Astrocyte (in vitro differentiated cells and primary cell): ENCODE measurements at regions not wholly inside any gene's neighbourhood (a gene's known extent, or its start where the extent isn't known, plus 50 kb on each side); places are given as distances from the start of the nearest gene placed in this dataset.

Source experiments
- DNase-seq: peaks from one replicate; pipeline ENCODE4 v3.0.0-alpha.2; 2010; ENCODE audit warnings: low read depth
- FAIRE-seq: peaks from 2 replicates; lab custom pipeline; 2011; peaks lifted over from hg19 to GRCh38; lab: Jason Lieb, UNC
- H2AFZ ChIP-seq: 2 replicates; pipeline ENCODE4 v1.6.0; 2012; ENCODE audit warnings: low read depth, low read length, inconsistent platforms
- H3K27ac ChIP-seq: 2 replicates; pipeline ENCODE4 v1.5.1; 2011; ENCODE audit warnings: low read depth, low read length, inconsistent platforms
- H3K27me3 ChIP-seq: 2 replicates; pipeline ENCODE4 v1.6.0; 2011; ENCODE audit warnings: low read length, inconsistent platforms; ENCODE audit not compliant: insufficient read depth
- H3K36me3 ChIP-seq: 2 replicates; pipeline ENCODE4 v1.5.1; 2011; ENCODE audit warnings: low read length, inconsistent platforms; ENCODE audit not compliant: insufficient read depth
- H3K4me1 ChIP-seq: 2 replicates; pipeline ENCODE4 v1.5.1; 2011; ENCODE audit warnings: low read length, inconsistent platforms; ENCODE audit not compliant: insufficient read depth
- H3K4me2 ChIP-seq: 2 replicates; pipeline ENCODE4 v1.6.0; 2012; ENCODE audit warnings: low read length, inconsistent platforms
- H3K4me3 ChIP-seq: 2 replicates; pipeline ENCODE4 v1.5.1; 2011; ENCODE audit warnings: low read depth, mild to moderate bottlenecking, low read length, inconsistent platforms; ENCODE audit not compliant: insufficient read depth
- H3K79me2 ChIP-seq: 2 replicates; pipeline ENCODE4 v1.6.0; 2012; ENCODE audit warnings: mild to moderate bottlenecking, low read length, inconsistent platforms; ENCODE audit not compliant: insufficient read depth
- H3K9ac ChIP-seq: 2 replicates; pipeline ENCODE4 v1.6.0; 2012; ENCODE audit warnings: mild to moderate bottlenecking, low read length, inconsistent platforms
- H3K9me3 ChIP-seq: 2 replicates; pipeline ENCODE4 v1.5.1; 2012; ENCODE audit warnings: low read depth, mild to moderate bottlenecking, low read length, inconsistent platforms; ENCODE audit not compliant: insufficient read depth
- H4K20me1 ChIP-seq: 2 replicates; pipeline ENCODE4 v1.6.0; 2012; ENCODE audit warnings: low read length, inconsistent platforms; ENCODE audit not compliant: insufficient read depth
- H3K27ac Mint-ChIP-seq: one replicate; pipeline ENCODE4 v1.8.0; 2021; ENCODE audit warnings: mild to moderate bottlenecking, mixed read lengths; ENCODE audit not compliant: unreplicated experiment
- H3K27me3 Mint-ChIP-seq: one replicate; pipeline ENCODE4 v1.8.0; 2021; ENCODE audit warnings: low read depth, mixed read lengths; ENCODE audit not compliant: unreplicated experiment
- H3K36me3 Mint-ChIP-seq: one replicate; pipeline ENCODE4 v1.8.0; 2021; ENCODE audit warnings: low read depth, mixed read lengths; ENCODE audit not compliant: unreplicated experiment
- H3K4me1 Mint-ChIP-seq: one replicate; pipeline ENCODE4 v1.8.0; 2021; ENCODE audit warnings: low read depth, mixed read lengths; ENCODE audit not compliant: unreplicated experiment
- H3K4me3 Mint-ChIP-seq: one replicate; pipeline ENCODE4 v1.8.0; 2021; ENCODE audit warnings: mild to moderate bottlenecking, moderate library complexity, mixed read lengths; ENCODE audit not compliant: unreplicated experiment
- H3K9me3 Mint-ChIP-seq: one replicate; pipeline ENCODE4 v1.8.0; 2021; ENCODE audit warnings: mild to moderate bottlenecking, mixed read lengths; ENCODE audit not compliant: unreplicated experiment
- EZH2 ChIP-seq: IDR thresholded peaks from 2 replicates; pipeline ENCODE4 v1.6.1; 2012; ENCODE audit warnings: mild to moderate bottlenecking, low read length, inconsistent platforms; ENCODE audit not compliant: insufficient read depth
- TF ChIP-seq, protein P1 (sequence below): IDR thresholded peaks from 2 replicates; pipeline ENCODE4 v1.5.1; 2011; ENCODE audit warnings: low read depth, mild to moderate bottlenecking, inconsistent platforms, low read length, moderate library complexity; ENCODE audit not compliant: insufficient read depth

DNA sequence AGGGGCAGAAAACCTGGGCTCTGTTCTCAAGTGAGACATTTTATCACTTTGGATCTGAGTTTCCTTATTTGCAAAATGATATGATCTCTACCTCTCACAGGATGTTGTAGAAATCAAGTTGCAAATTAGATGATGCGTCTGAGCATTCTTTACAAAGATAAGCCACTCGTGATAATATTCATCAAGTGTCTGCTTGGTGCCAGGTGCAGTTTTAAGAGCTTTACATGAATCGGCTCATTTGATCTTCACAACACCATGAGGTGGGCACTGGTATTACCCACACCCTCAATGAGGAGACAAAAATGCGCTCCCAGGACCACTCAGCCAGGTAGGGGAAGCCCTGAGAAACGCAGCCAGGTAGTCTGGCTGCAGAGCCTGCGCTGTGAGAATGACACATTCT lies 59.1 kb upstream of the CA12 start:
- H3K4me3 ChIP-seq = no peak overlapping the region
- no peak overlapping the region for H3K4me2 ChIP-seq
- peaks cover 28% of the 10 kb centered on the region for H3K27me3 Mint-ChIP-seq
- H3K36me3 ChIP-seq = no peaks in the 10 kb centered on the region
- FAIRE-seq = no peak
- no peak for DNase-seq
- H3K9ac ChIP-seq = no peak overlapping the region
- peaks cover 4% of the 10 kb centered on the region for H3K9me3 Mint-ChIP-seq
- peaks cover 8% of the 10 kb centered on the region for H3K27me3 ChIP-seq
- no peak overlapping the region for H3K4me3 Mint-ChIP-seq
- no peaks in the 10 kb centered on the region for H3K9me3 ChIP-seq
- peaks cover 15% of the 10 kb centered on the region for H3K4me1 ChIP-seq
- H3K27ac ChIP-seq = no peak overlapping the region
- H4K20me1 ChIP-seq = no peaks in the 10 kb centered on the region
- H2AFZ ChIP-seq = no peak overlapping the region
- no peaks in the 10 kb centered on the region for H3K36me3 Mint-ChIP-seq
- H3K79me2 ChIP-seq = no peaks in the 10 kb centered on the region
- peaks cover 10% of the 10 kb centered on the region for H3K4me1 Mint-ChIP-seq
- no peak overlapping the region for H3K27ac Mint-ChIP-seq
- TF ChIP-seq, protein P1, sequence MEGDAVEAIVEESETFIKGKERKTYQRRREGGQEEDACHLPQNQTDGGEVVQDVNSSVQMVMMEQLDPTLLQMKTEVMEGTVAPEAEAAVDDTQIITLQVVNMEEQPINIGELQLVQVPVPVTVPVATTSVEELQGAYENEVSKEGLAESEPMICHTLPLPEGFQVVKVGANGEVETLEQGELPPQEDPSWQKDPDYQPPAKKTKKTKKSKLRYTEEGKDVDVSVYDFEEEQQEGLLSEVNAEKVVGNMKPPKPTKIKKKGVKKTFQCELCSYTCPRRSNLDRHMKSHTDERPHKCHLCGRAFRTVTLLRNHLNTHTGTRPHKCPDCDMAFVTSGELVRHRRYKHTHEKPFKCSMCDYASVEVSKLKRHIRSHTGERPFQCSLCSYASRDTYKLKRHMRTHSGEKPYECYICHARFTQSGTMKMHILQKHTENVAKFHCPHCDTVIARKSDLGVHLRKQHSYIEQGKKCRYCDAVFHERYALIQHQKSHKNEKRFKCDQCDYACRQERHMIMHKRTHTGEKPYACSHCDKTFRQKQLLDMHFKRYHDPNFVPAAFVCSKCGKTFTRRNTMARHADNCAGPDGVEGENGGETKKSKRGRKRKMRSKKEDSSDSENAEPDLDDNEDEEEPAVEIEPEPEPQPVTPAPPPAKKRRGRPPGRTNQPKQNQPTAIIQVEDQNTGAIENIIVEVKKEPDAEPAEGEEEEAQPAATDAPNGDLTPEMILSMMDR = no peak
- TF ChIP-seq EZH2 = no peak

DNA sequence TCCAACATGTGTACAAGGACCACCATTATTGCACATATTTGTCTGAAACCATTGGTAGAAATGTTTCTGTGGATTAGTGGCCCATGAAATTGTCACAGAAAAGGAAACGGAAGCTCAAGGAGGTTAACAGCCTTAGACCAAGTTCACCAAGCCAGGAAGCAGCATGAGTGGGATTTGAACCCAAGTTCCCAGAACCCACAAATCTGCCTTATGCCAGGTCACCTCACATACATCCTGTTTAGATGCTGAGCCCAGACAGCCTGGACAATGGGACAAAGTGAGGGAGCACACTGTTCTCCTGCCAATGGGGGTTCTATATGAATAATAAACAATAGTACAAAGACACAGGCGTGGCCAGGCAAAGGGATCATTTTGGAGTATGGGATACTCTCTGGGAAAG lies 59.6 kb upstream of the CA12 start:
- Histone ChIP-seq H3K27me3 (peaks cover 8% of the 10 kb centered on the region), H2AFZ (no peak overlapping the region), H3K9me3 (no peaks in the 10 kb centered on the region), H3K4me1 (peaks cover 14% of the 10 kb centered on the region), H3K79me2 (no peaks in the 10 kb centered on the region), H3K36me3 (no peaks in the 10 kb centered on the region), H3K4me2 (no peak overlapping the region), H3K27ac (no peak overlapping the region), H4K20me1 (no peaks in the 10 kb centered on the region), H3K9ac (no peak overlapping the region), H3K4me3 (no peak overlapping the region)
- Mint-ChIP-seq H3K4me1 (peaks cover 10% of the 10 kb centered on the region), H3K27me3 (peaks cover 31% of the 10 kb centered on the region), H3K27ac (no peak overlapping the region), H3K36me3 (no peaks in the 10 kb centered on the region), H3K9me3 (peaks cover 4% of the 10 kb centered on the region), H3K4me3 (no peak overlapping the region)
- no peak for TF ChIP-seq EZH2
- TF ChIP-seq, protein P1 = no peak
- DNase-seq = no peak
- FAIRE-seq = no peak

DNA sequence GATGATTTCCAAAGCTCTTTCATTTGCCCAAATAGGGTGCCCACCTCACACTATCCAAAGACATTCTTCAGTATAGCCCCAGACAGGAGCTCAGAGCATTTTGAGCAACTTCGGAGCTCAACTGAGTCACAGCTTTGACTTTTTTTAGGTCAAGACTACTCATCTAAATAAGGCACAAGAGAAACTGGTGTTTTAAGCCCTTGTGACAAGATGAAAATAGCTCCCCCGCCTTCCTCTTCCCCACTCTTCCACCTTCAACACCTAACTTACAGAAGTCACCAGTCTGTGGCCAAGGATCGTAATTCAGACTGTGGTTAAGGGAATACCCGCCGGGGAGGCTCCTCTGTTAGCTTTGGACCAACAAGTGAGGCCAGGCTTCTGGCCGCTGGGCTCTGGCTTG lies 60.4 kb upstream of the CA12 start:
- H3K27ac ChIP-seq = no peak overlapping the region
- H4K20me1 ChIP-seq = no peaks in the 10 kb centered on the region
- TF ChIP-seq, protein P1 = no peak
- no peak for TF ChIP-seq EZH2
- no peak overlapping the region for H3K4me3 ChIP-seq
- peaks cover 8% of the 10 kb centered on the region for H3K27me3 ChIP-seq
- H2AFZ ChIP-seq = no peak overlapping the region
- no peak overlapping the region for H3K9ac ChIP-seq
- H3K4me1 ChIP-seq = peaks cover 6% of the 10 kb centered on the region
- Mint-ChIP-seq H3K36me3 (no peaks in the 10 kb centered on the region), H3K4me1 (peaks cover 2% of the 10 kb centered on the region), H3K27me3 (peaks cover 34% of the 10 kb centered on the region), H3K9me3 (peaks cover 4% of the 10 kb centered on the region), H3K4me3 (no peak overlapping the region), H3K27ac (no peak overlapping the region)
- FAIRE-seq (no peak), DNase-seq (no peak)
- no peaks in the 10 kb centered on the region for H3K9me3 ChIP-seq
- no peaks in the 10 kb centered on the region for H3K79me2 ChIP-seq
- H3K4me2 ChIP-seq = no peak overlapping the region
- H3K36me3 ChIP-seq = no peaks in the 10 kb centered on the region
